Stomach (tissue), 4 donors: ENCODE measurements at regions not wholly inside any gene's neighbourhood (a gene's known extent, or its start where the extent isn't known, plus 50 kb on each side); places are given as distances from the start of the nearest gene placed in this dataset.

Experiments used
- POLR2AphosphoS5 ChIP-seq, 3 donors: sonication (generic); formaldehyde crosslinking; IDR thresholded peaks; one replicate each; pipeline ENCODE4 v1.6.1; 2016; ENCODE audit warnings: antibody characterized with exemption in 3 of 3
- TF ChIP-seq, protein P1 (sequence below), 7 experiments: fragments of 450-650 bp in 4 of 7; fragments of 200-600 bp in 3 of 7; sonication (generic) in 3 of 7; IDR thresholded peaks; one replicate each; pipeline ENCODE4 v1.5.1; 2016 to 2019; ENCODE audit warnings: antibody characterized with exemption in 7 of 7, control low read depth in 2 of 7, mild to moderate bottlenecking in 1 of 7

- TF ChIP-seq, protein P1, sequence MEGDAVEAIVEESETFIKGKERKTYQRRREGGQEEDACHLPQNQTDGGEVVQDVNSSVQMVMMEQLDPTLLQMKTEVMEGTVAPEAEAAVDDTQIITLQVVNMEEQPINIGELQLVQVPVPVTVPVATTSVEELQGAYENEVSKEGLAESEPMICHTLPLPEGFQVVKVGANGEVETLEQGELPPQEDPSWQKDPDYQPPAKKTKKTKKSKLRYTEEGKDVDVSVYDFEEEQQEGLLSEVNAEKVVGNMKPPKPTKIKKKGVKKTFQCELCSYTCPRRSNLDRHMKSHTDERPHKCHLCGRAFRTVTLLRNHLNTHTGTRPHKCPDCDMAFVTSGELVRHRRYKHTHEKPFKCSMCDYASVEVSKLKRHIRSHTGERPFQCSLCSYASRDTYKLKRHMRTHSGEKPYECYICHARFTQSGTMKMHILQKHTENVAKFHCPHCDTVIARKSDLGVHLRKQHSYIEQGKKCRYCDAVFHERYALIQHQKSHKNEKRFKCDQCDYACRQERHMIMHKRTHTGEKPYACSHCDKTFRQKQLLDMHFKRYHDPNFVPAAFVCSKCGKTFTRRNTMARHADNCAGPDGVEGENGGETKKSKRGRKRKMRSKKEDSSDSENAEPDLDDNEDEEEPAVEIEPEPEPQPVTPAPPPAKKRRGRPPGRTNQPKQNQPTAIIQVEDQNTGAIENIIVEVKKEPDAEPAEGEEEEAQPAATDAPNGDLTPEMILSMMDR (IDR thresholded peaks at IDR 0.05), result no peak
- no peak for TF ChIP-seq POLR2AphosphoS5 (IDR thresholded peaks at IDR 0.05)
Observed at GRCh38 chr5:5798462-5798861, 376.0 kb downstream of the ICE1 start.
